K562 (cell line): ENCODE measurements at regions not wholly inside any gene's neighbourhood (a gene's known extent, or its start where the extent isn't known, plus 50 kb on each side); places are given as distances from the start of the nearest gene placed in this dataset.

Experiments used
- CHAMP1 ChIP-seq: fragments of 450-650 bp; IDR thresholded peaks from 2 replicates; pipeline ENCODE4 v1.6.1; 2016; ENCODE audit warnings: mild to moderate bottlenecking
- CREM ChIP-seq: IDR thresholded peaks from 2 replicates; pipeline ENCODE4 v1.6.1; 2014; ENCODE audit warnings: antibody characterized with exemption, low read depth
- ERF ChIP-seq: fragments of 450-650 bp; formaldehyde crosslinking; IDR thresholded peaks from 2 replicates; pipeline ENCODE4 v1.4.0; 2020; ENCODE audit warnings: mild to moderate bottlenecking, mixed read lengths
- HES1 ChIP-seq: fragments of 450-650 bp; IDR thresholded peaks from 2 replicates; pipeline ENCODE4 v1.6.1; 2016; ENCODE audit warnings: low read depth, mild to moderate bottlenecking, moderate library complexity
- KDM1A ChIP-seq, 2 experiments: fragments of 450-650 bp; IDR thresholded peaks; 2 replicates each; pipeline ENCODE4 v1.6.1; 2016; ENCODE audit warnings: mild to moderate bottlenecking in 2 of 2
- MCM7 ChIP-seq, 2 experiments: fragments of 450-650 bp; IDR thresholded peaks; 2 replicates each; pipeline ENCODE4 v1.6.1; 2016 to 2018
- MTA1 ChIP-seq: fragments of 450-650 bp; IDR thresholded peaks from 2 replicates; pipeline ENCODE4 v1.6.1; 2017; ENCODE audit warnings: borderline replicate concordance
- MYC ChIP-seq, 2 experiments: fragments of 250-450 bp in 1 of 2; sonication (Bioruptor Pico) in 1 of 2; IDR thresholded peaks; 2 replicates each; pipeline versions ENCODE4 v1.5.1 to v1.6.1; 2012 to 2021; ENCODE audit warnings: low read depth in 2 of 2, borderline replicate concordance in 1 of 2, improper control_type of control experiment in 1 of 2, low read length in 1 of 2, mild to moderate bottlenecking in 1 of 2, moderate library complexity in 1 of 2
- NCOR1 ChIP-seq: fragments of 450-650 bp; IDR thresholded peaks from 2 replicates; pipeline ENCODE4 v1.6.1; 2016; ENCODE audit warnings: mild to moderate bottlenecking, moderate library complexity
- NFRKB ChIP-seq: fragments of 450-650 bp; IDR thresholded peaks from 2 replicates; pipeline ENCODE4 v1.6.1; 2016; ENCODE audit warnings: low read depth
- POLR2H ChIP-seq: IDR thresholded peaks from 2 replicates; pipeline ENCODE4 v1.6.1; 2016; ENCODE audit warnings: missing genetic modification characterization, low read depth, mild to moderate bottlenecking, control low read depth, missing compliant biosample characterization, moderate library complexity
- RBM15 ChIP-seq: fragments of 200-400 bp; formaldehyde crosslinking; IDR thresholded peaks from 2 replicates; pipeline ENCODE4 v1.6.1; 2018; ENCODE audit warnings: mild to moderate bottlenecking, low read length, moderate library complexity; ENCODE audit not compliant: insufficient read depth
- RCOR1 ChIP-seq, 2 experiments: IDR thresholded peaks; 2 replicates each; pipeline ENCODE4 v1.6.1; 2012; ENCODE audit warnings: low read depth in 2 of 2, low read length in 2 of 2, borderline replicate concordance in 1 of 2, improper control_type of control experiment in 1 of 2
- REST ChIP-seq, 2 experiments: fragments of 450-650 bp; formaldehyde crosslinking in 1 of 2; IDR thresholded peaks; 2 replicates each; pipeline versions ENCODE4 v1.4.0 to v1.6.1; 2014 to 2020; ENCODE audit warnings: mild to moderate bottlenecking in 2 of 2, borderline replicate concordance in 1 of 2, low read depth in 1 of 2
- SMARCE1 ChIP-seq: fragments of 450-650 bp; IDR thresholded peaks from 2 replicates; pipeline ENCODE4 v1.7.1; 2016; ENCODE audit warnings: mild to moderate bottlenecking
- TCF3 ChIP-seq: sonication (generic); formaldehyde crosslinking; IDR thresholded peaks from 2 replicates; pipeline ENCODE4 v1.4.0; 2020; ENCODE audit warnings: mild to moderate bottlenecking, missing genetic modification reagents
- TEAD1 ChIP-seq, 2 experiments: fragments of 450-650 bp in 1 of 2; sonication (generic) in 1 of 2; formaldehyde crosslinking; IDR thresholded peaks; 2 replicates each; pipeline versions ENCODE4 v1.4.0 to v1.8.0; 2020 to 2022; ENCODE audit warnings: mild to moderate bottlenecking in 2 of 2, missing genetic modification reagents in 1 of 2
- ZNF583 ChIP-seq: fragments of 250-450 bp; sonication (Bioruptor Pico); IDR thresholded peaks from 2 replicates; pipeline ENCODE4 v1.4.0; 2020

- TF ChIP-seq CREM = peak; percentile 44; the same call in 1 of the 2 replicates
- peak in 1 of 2 experiments; percentile 73; a peak in 2 of 4 replicates for TF ChIP-seq RCOR1 (IDR thresholded peaks at IDR 0.05; ENCODE audit: borderline replicate concordance in 1 of 2, low read depth in 2 of 2, low read length in 2 of 2)
- no peak for TF ChIP-seq RBM15
- peak; percentile 83 for TF ChIP-seq NCOR1
- 0 out of 2 replicates have a peak, but pooled peaks have one; percentile 14 for TF ChIP-seq REST (IDR thresholded peaks at IDR 0.05; ENCODE audit: borderline replicate concordance)
- TF ChIP-seq REST (CRISPR knock-in tag; IDR thresholded peaks at IDR 0.05; ENCODE audit: low read depth) = no peak
- 0 out of 2 replicates have a peak, but pooled peaks have one; percentile 13 for TF ChIP-seq NFRKB
- peak in 1 of 2 experiments; percentile 53; a peak in 1 of 4 replicates for TF ChIP-seq TEAD1 (CRISPR knock-in tag; IDR thresholded peaks at IDR 0.05)
- peak; percentile 79; the same call in 1 of the 2 replicates for TF ChIP-seq MTA1
- no peak for TF ChIP-seq ERF (CRISPR knock-in tag)
- peak; percentile 72; the same call in 1 of the 2 replicates for TF ChIP-seq CHAMP1
- no peak for TF ChIP-seq MCM7 (IDR thresholded peaks at IDR 0.05)
- peak; percentile 38 for TF ChIP-seq MYC (IDR thresholded peaks at IDR 0.05; ENCODE audit: low read depth, low read length)
- TF ChIP-seq MYC (CRISPR knock-in tag; IDR thresholded peaks at IDR 0.05; ENCODE audit: borderline replicate concordance, low read depth) = no peak
- peak; percentile 94 for TF ChIP-seq SMARCE1
- TF ChIP-seq HES1 = 0 out of 2 replicates have a peak, but pooled peaks have one; percentile 68
- TF ChIP-seq ZNF583 (CRISPR knock-in tag) = no peak
- TF ChIP-seq KDM1A (IDR thresholded peaks at IDR 0.05) = peak; percentile 31 to 47; a peak in 1 of 4 replicates
- TF ChIP-seq TCF3 (CRISPR knock-in tag) = peak; percentile 79
- peak; percentile 30; the same call in 1 of the 2 replicates for TF ChIP-seq POLR2H (tag)
Observed at GRCh38 chr2:144595279-144595678, 75.4 kb upstream of the ZEB2 start (continued).
